H1 (cell line): ENCODE measurements at regions not wholly inside any gene's neighbourhood (a gene's known extent, or its start where the extent isn't known, plus 50 kb on each side); places are given as distances from the start of the nearest gene placed in this dataset.
A peak's percentile ranks its signal among the peaks of the same experiment; 100 is the strongest.

Experiments used
- CTCF ChIA-PET: fragments of 300-600 bp; sonication (Branson Sonifier 250); formaldehyde crosslinking; loops from one replicate; lab custom pipeline; 2021; ENCODE audit not compliant: partially characterized antibody; lab: Charles Lee
- POLR2A ChIA-PET: fragments of 300-600 bp; sonication (Branson Sonifier 250); formaldehyde crosslinking; loops from one replicate; lab custom pipeline; 2021; ENCODE audit warnings: inconsistent platforms; ENCODE audit not compliant: partially characterized antibody; lab: Charles Lee
- DNase-seq, 2 experiments: peaks; one replicate each; pipeline versions ENCODE4 v3.0.0 to v3.0.0-alpha.2; 2010 to 2022; ENCODE audit warnings: low spot score in 2 of 2, low read depth in 1 of 2, mixed read lengths in 1 of 2
- FAIRE-seq: peaks from 2 replicates; lab custom pipeline; 2011; peaks lifted over from hg19 to GRCh38; lab: Jason Lieb, UNC
- H2AFZ ChIP-seq: 2 replicates; pipeline ENCODE4 v1.8.1; 2012; ENCODE audit warnings: low read length, inconsistent platforms
- H2AK5ac ChIP-seq: 2 replicates; pipeline ENCODE4 v1.6.1; 2013; ENCODE audit warnings: low read depth, low read length
- H2BK120ac ChIP-seq: replicated peaks from 2 replicates; pipeline ENCODE3; 2013; ENCODE audit warnings: low read depth, low read length, inconsistent platforms
- H2BK12ac ChIP-seq: 2 replicates; pipeline ENCODE4 v1.6.1; 2013; ENCODE audit warnings: low read depth, low read length
- H2BK15ac ChIP-seq: 2 replicates; pipeline ENCODE4 v1.6.1; 2013; ENCODE audit warnings: low read length
- H2BK20ac ChIP-seq: 2 replicates; pipeline ENCODE4 v1.6.1; 2013; ENCODE audit warnings: low read length
- H2BK5ac ChIP-seq: 2 replicates; pipeline ENCODE4 v1.6.1; 2013; ENCODE audit warnings: low read depth, low read length
- H3K14ac ChIP-seq: 2 replicates; pipeline ENCODE4 v1.6.1; 2013; ENCODE audit warnings: inconsistent platforms; ENCODE audit not compliant: insufficient read length
- H3K18ac ChIP-seq: 2 replicates; pipeline ENCODE4 v1.6.1; 2013; ENCODE audit warnings: low read length; ENCODE audit errors: extremely low read depth
- H3K23ac ChIP-seq: 2 replicates; pipeline ENCODE4 v1.6.1; 2013; ENCODE audit warnings: inconsistent platforms; ENCODE audit not compliant: insufficient read length
- H3K23me2 ChIP-seq: 2 replicates; pipeline ENCODE4 v1.6.1; 2013; ENCODE audit warnings: low read depth, low read length
- H3K27ac ChIP-seq: 2 replicates; pipeline ENCODE4 v1.6.1; 2011; ENCODE audit warnings: low read depth, low read length, inconsistent platforms
- H3K27me3 ChIP-seq, 4 experiments: replicated peaks in 1 of 4; 1 replicate in 1 of 4; 2 replicates in 3 of 4; pipeline versions ENCODE4 v1.6.1 to v1.8.1; 2011 to 2013; ENCODE audit warnings: low read length in 3 of 4, mild to moderate bottlenecking in 3 of 4, inconsistent platforms in 2 of 4, mixed read lengths in 2 of 4, moderate library complexity in 1 of 4; ENCODE audit not compliant: control insufficient read depth in 3 of 4, insufficient read depth in 3 of 4; ENCODE audit errors: extremely low read depth in 1 of 4
- H3K36me3 ChIP-seq, 4 experiments: 2 replicates each; pipeline versions ENCODE4 v1.6.1 to v1.8.1; 2011 to 2013; ENCODE audit warnings: mild to moderate bottlenecking in 4 of 4, low read length in 3 of 4, moderate library complexity in 2 of 4, control low read depth in 1 of 4, inconsistent platforms in 1 of 4; ENCODE audit not compliant: insufficient read depth in 4 of 4, control insufficient read depth in 2 of 4
- H3K4ac ChIP-seq: replicated peaks from 2 replicates; pipeline ENCODE3; 2013; ENCODE audit warnings: low read length, low read depth, mixed read lengths, inconsistent platforms; ENCODE audit not compliant: insufficient read length
- H3K4me1 ChIP-seq, 4 experiments: replicated peaks in 1 of 4; 1 replicate in 1 of 4; 2 replicates in 3 of 4; pipeline versions ENCODE4 v1.6.1 to v1.8.1; 2011 to 2013; ENCODE audit warnings: low read length in 3 of 4, inconsistent platforms in 2 of 4, mixed read lengths in 1 of 4; ENCODE audit not compliant: insufficient read depth in 4 of 4, control insufficient read depth in 3 of 4
- H3K4me2 ChIP-seq, 2 experiments: 2 replicates each; pipeline versions ENCODE4 v1.6.1 to v1.8.1; 2011 to 2013; ENCODE audit warnings: low read depth in 2 of 2, low read length in 2 of 2, control low read depth in 1 of 2, inconsistent platforms in 1 of 2, mild to moderate bottlenecking in 1 of 2; ENCODE audit not compliant: insufficient read depth in 1 of 2
- H3K4me3 ChIP-seq, 4 experiments: fragments of 200-600, 300-600 bp in 1 of 4; sonication (generic), shearing (Covaris generic), sonication (Bioruptor Twin) in 1 of 4; 2 replicates each; pipeline versions ENCODE4 v1.5.1 to v1.8.1; 2011 to 2016; ENCODE audit warnings: low read length in 4 of 4, low read depth in 3 of 4, control low read depth in 2 of 4, inconsistent platforms in 2 of 4, mild to moderate bottlenecking in 2 of 4, mixed read lengths in 1 of 4, moderate library complexity in 1 of 4; ENCODE audit not compliant: insufficient read depth in 2 of 4; ENCODE audit errors: extremely low read depth in 1 of 4
- H3K56ac ChIP-seq: replicated peaks from 2 replicates; pipeline ENCODE3; 2013; ENCODE audit warnings: low read depth, mild to moderate bottlenecking, mixed read lengths, low read length, inconsistent platforms; ENCODE audit not compliant: insufficient read length
- H3K79me1 ChIP-seq: 2 replicates; pipeline ENCODE4 v1.6.1; 2013; ENCODE audit warnings: low read depth, low read length, control low read depth
- H3K79me2 ChIP-seq, 2 experiments: 2 replicates each; pipeline versions ENCODE4 v1.6.1 to v1.8.1; 2012 to 2013; ENCODE audit warnings: low read length in 2 of 2, mild to moderate bottlenecking in 2 of 2, inconsistent platforms in 1 of 2; ENCODE audit not compliant: insufficient read depth in 2 of 2, control insufficient read depth in 1 of 2
- H3K9ac ChIP-seq, 4 experiments: replicated peaks in 1 of 4; 1 replicate in 1 of 4; 2 replicates in 3 of 4; pipeline versions ENCODE4 v1.6.1 to v1.8.1; 2011 to 2013; ENCODE audit warnings: low read depth in 3 of 4, low read length in 3 of 4, control low read depth in 2 of 4, mild to moderate bottlenecking in 2 of 4, moderate library complexity in 2 of 4, inconsistent platforms in 1 of 4; ENCODE audit errors: extremely low read depth in 1 of 4
- H3K9me3 ChIP-seq, 2 experiments: 2 replicates each; pipeline versions ENCODE4 v1.6.1 to v1.8.1; 2012 to 2013; ENCODE audit warnings: mild to moderate bottlenecking in 2 of 2, moderate library complexity in 2 of 2, control low read depth in 1 of 2, inconsistent platforms in 1 of 2, low read depth in 1 of 2, low read length in 1 of 2, mixed read lengths in 1 of 2; ENCODE audit not compliant: insufficient read depth in 2 of 2
- H4K20me1 ChIP-seq, 2 experiments: replicated peaks in 1 of 2; 2 replicates each; pipeline versions ENCODE3 to v1.8.1; 2011 to 2013; ENCODE audit warnings: inconsistent platforms in 2 of 2, low read length in 2 of 2, mild to moderate bottlenecking in 1 of 2; ENCODE audit not compliant: insufficient read depth in 2 of 2, control insufficient read depth in 1 of 2
- H4K5ac ChIP-seq: 2 replicates; pipeline ENCODE4 v1.6.1; 2013; ENCODE audit warnings: low read length, low read depth, mixed read lengths, inconsistent platforms; ENCODE audit not compliant: insufficient read length
- H4K8ac ChIP-seq: 2 replicates; pipeline ENCODE4 v1.8.0; 2013; ENCODE audit warnings: mild to moderate bottlenecking, moderate library complexity, low read length, inconsistent platforms; ENCODE audit not compliant: insufficient read depth; ENCODE audit errors: extremely low read depth
- H4K91ac ChIP-seq: replicated peaks from 2 replicates; pipeline ENCODE3; 2013; ENCODE audit warnings: low read length, mixed read lengths, inconsistent platforms; ENCODE audit not compliant: insufficient read length
- ASH2L ChIP-seq: fragments of 200-600, 300-600 bp; sonication (generic); IDR thresholded peaks from one replicate; pipeline ENCODE4 v1.7.1; 2017; ENCODE audit warnings: low read length
- NANOG ChIP-seq: IDR thresholded peaks from 2 replicates; pipeline ENCODE4 v1.6.1; 2011; ENCODE audit warnings: low read length, low read depth, mild to moderate bottlenecking, inconsistent platforms; ENCODE audit not compliant: insufficient read depth, poor library complexity, severe bottlenecking
- TAF7 ChIP-seq: optimal IDR thresholded peaks from 2 replicates; pipeline ENCODE3; 2011; ENCODE audit warnings: low read depth, mild to moderate bottlenecking, inconsistent platforms, low read length, moderate library complexity, borderline replicate concordance
- WGBS, 2 experiments: shearing (Covaris generic) in 1 of 2; methylation state at CpG; one replicate each; pipeline versions ENCODE4 v1.1.6 to v1.1.7; 2013 to 2015; ENCODE audit warnings: low lambda C conversion rate in 2 of 2, mixed read lengths in 2 of 2, inconsistent platforms in 1 of 2, low coverage in 1 of 2, missing lambda C conversion rate in 1 of 2; ENCODE audit not compliant: insufficient replicate concordance in 2 of 2, insufficient coverage in 1 of 2, insufficient read length in 1 of 2; ENCODE audit errors: extremely low coverage in 1 of 2, missing lambda C conversion rate in 1 of 2; 5-methylcytosine and 5-hydroxymethylcytosine counted together

DNA sequence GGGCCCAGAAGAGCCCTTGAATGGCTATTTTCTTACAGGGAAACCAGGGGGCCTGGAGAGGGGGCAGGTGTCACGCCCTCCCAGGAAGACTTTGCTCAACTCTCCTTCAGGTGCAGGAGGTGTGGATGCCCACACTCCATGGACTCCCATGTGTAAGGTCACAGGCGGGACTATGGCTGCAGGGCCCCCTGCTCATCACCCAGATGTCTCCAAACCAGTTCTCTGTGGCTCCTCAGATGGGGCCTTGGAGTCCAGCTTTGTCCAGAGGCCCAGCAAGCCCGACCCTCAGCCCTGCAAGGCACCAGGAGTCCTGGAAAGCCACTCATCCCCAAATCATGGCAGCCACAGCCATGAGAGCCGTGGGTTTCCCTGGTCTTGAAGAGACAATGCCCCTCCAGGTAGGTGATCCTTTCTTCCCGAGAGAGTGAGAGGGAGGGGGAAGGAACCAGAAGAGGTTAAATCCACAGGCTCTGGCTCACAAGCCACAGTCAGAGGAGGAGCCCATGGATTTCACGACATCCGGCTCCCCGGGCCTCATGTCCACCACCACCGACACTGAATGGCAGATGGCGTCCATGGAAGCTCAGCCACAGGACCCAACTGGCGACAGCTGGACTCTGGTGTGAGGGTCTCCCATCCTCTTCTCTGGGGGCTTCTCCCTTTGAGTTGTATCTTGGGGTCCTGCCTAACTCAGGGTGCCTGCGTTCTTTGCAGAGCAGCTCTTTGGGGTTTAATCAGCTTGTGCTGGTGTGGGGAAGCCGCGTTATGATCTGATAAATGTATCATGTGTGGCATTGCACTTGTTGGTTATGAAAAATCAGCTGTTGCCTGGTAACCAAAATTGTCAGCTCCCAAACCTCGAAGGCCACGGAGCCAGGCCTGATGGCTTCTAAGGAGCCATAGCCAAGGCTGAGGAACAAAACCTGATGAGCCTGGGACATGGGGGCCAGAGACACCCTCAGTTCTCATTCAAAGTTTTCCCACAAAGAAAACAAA, 620.4 kb downstream of the BRD1 start:
- no peak for FAIRE-seq
- POLR2A ChIA-PET = interaction anchor here (0.6 to 1.5 kb wide), 2 partner anchors 63 to 223 kb away, joined by 3 to 5 read pairs; no protein-coding TSS in a partner anchor

More for the DNA sequence above, 620.4 kb downstream of the BRD1 start:
- Histone ChIP-seq H3K27me3 (no peaks in the 10 kb centered on the region), H3K9ac (no peak overlapping the region), H3K4me1 (no peaks in the 10 kb centered on the region), H3K9me3 (no peaks in the 10 kb centered on the region), H3K18ac (no peak overlapping the region), H2BK120ac (no peak overlapping the region), H3K79me1 (no peaks in the 10 kb centered on the region), H4K5ac (no peak overlapping the region), H3K4me3 (no peak overlapping the region), H2BK20ac (no peak overlapping the region), H2BK5ac (no peak overlapping the region), H3K4me2 (no peak overlapping the region), H2BK12ac (no peak overlapping the region), H2BK15ac (no peak overlapping the region), H2AFZ (no peak overlapping the region), H4K20me1 (peaks cover 0 to 3% of the 10 kb centered on the region in 2 experiments), H3K23ac (no peak overlapping the region), H4K8ac (no peak overlapping the region), H3K79me2 (no peaks in the 10 kb centered on the region), H4K91ac (no peak overlapping the region), H3K56ac (no peak overlapping the region), H3K23me2 (no peaks in the 10 kb centered on the region), H3K4ac (no peak overlapping the region), H2AK5ac (no peak overlapping the region), H3K36me3 (no peaks in the 10 kb centered on the region), H3K27ac (no peak overlapping the region), H3K14ac (no peak overlapping the region)
- DNase-seq = peak in 1 of 2 experiments; percentile 13
- TF ChIP-seq NANOG (no peak), ASH2L (no peak), TAF7 (no peak)
- 93% methylated on average over 15 of the region's 16 CpGs; no CpG with 5 or more reads in 1 of the 2 experiments for WGBS, 2 experiments
- CTCF ChIA-PET = interaction anchor here (0.6 to 1.5 kb wide), 5 partner anchors 9 to 265 kb away, joined by 3 to 4 read pairs (median 3); no protein-coding TSS in a partner anchor
